B cell (primary cell): ENCODE measurements at regions not wholly inside any gene's neighbourhood (a gene's known extent, or its start where the extent isn't known, plus 50 kb on each side); places are given as distances from the start of the nearest gene placed in this dataset.
"Not testable (repeated sequence)": the region's sequence is repeated elsewhere in the genome, so short reads cannot be mapped to it uniquely, and the experiment has no call there.

ENCODE experiments used
- ATAC-seq: fragments of 200-7000 bp; cut with Tn5 transposase; one replicate; pipeline ENCODE4 v1.10.0; 2021; ENCODE audit warnings: low read depth, mild to moderate bottlenecking, moderate number of reproducible peaks, moderate library complexity
- CTCF ChIA-PET: fragments of 350-600 bp; sonication (Branson Sonifier 250); formaldehyde crosslinking; loops from one replicate; lab custom pipeline; 2021; ENCODE audit warnings: antibody characterized with exemption, inconsistent platforms; lab: Charles Lee
- POLR2A ChIA-PET: fragments of 350-600 bp; sonication (Branson Sonifier 250); formaldehyde crosslinking; loops from one replicate; lab custom pipeline; 2021; ENCODE audit warnings: antibody characterized with exemption; lab: Charles Lee
- DNase-seq: peaks from one replicate; pipeline ENCODE4 v3.0.0; 2013
- H2AFZ ChIP-seq: 2 replicates; pipeline ENCODE4 v1.6.1; 2012; ENCODE audit warnings: mild to moderate bottlenecking, low read depth, low read length; ENCODE audit not compliant: insufficient read depth, poor library complexity, severe bottlenecking
- H3K27ac ChIP-seq, 2 donors: 1 replicate in 1 of 2; 2 replicates in 1 of 2; pipeline ENCODE4 v1.5.1; 2012 to 2013; ENCODE audit warnings: low read length in 2 of 2, mild to moderate bottlenecking in 2 of 2, moderate library complexity in 1 of 2
- H3K27me3 ChIP-seq, 4 experiments: fragments of 200-600 bp in 1 of 4; sonication (generic) in 1 of 4; replicated peaks in 1 of 4; 1 replicate in 2 of 4; 2 replicates in 2 of 4; pipeline versions ENCODE4 v1.6.1 to v1.7.0; 2013 to 2016; ENCODE audit warnings: low read length in 3 of 4, mild to moderate bottlenecking in 2 of 4, mixed read lengths in 1 of 4, moderate library complexity in 1 of 4; ENCODE audit not compliant: insufficient read depth in 4 of 4, control insufficient read depth in 3 of 4; ENCODE audit errors: control extremely low read depth in 1 of 4
- H3K36me3 ChIP-seq, 2 experiments: replicated peaks in 1 of 2; 1 replicate in 1 of 2; 2 replicates in 1 of 2; pipeline versions ENCODE4 v1.6.1 to v1.7.1; 2013; ENCODE audit warnings: low read length in 1 of 2; ENCODE audit not compliant: insufficient read depth in 2 of 2, control insufficient read depth in 1 of 2; ENCODE audit errors: control extremely low read depth in 1 of 2, extremely low read depth in 1 of 2
- H3K4me1 ChIP-seq, 2 donors: fragments of 200-600 bp in 1 of 2; sonication (generic) in 1 of 2; 1 replicate in 1 of 2; 2 replicates in 1 of 2; pipeline versions ENCODE4 v1.5.1 to v1.6.1; 2013 to 2017; ENCODE audit warnings: low read length in 2 of 2; ENCODE audit not compliant: control insufficient read depth in 2 of 2, insufficient read depth in 2 of 2
- H3K4me2 ChIP-seq: replicated peaks from 2 replicates; pipeline ENCODE3; 2012; ENCODE audit warnings: mild to moderate bottlenecking, low read depth, low read length; ENCODE audit not compliant: poor library complexity, severe bottlenecking
- H3K4me3 ChIP-seq, 5 experiments: fragments of 200-600 bp in 1 of 5; sonication (generic) in 1 of 5; 1 replicate in 3 of 5; 2 replicates in 2 of 5; pipeline versions ENCODE4 v1.5.1 to v1.7.0; 2011 to 2016; ENCODE audit warnings: low read length in 4 of 5, mild to moderate bottlenecking in 4 of 5, low read depth in 2 of 5, control low read depth in 1 of 5, moderate library complexity in 1 of 5; ENCODE audit not compliant: insufficient read depth in 1 of 5; ENCODE audit errors: control extremely low read depth in 1 of 5, extremely low read depth in 1 of 5
- H3K79me2 ChIP-seq: fragments of 200-600 bp; sonication (generic); one replicate; pipeline ENCODE4 v1.6.0; 2016; ENCODE audit warnings: low read length; ENCODE audit not compliant: control insufficient read depth, insufficient read depth
- H3K9ac ChIP-seq: fragments of 200-600 bp; sonication (generic); 2 replicates; pipeline ENCODE4 v1.6.1; 2017; ENCODE audit warnings: mild to moderate bottlenecking, low read length, moderate library complexity
- H3K9me3 ChIP-seq, 3 donors: one replicate each; pipeline versions ENCODE4 v1.6.1 to v1.7.1; 2013; ENCODE audit warnings: low read length in 2 of 3; ENCODE audit not compliant: control insufficient read depth in 2 of 3, insufficient read depth in 1 of 3; ENCODE audit errors: control extremely low read depth in 1 of 3
- H4K20me1 ChIP-seq: 2 replicates; pipeline ENCODE4 v1.6.0; 2012; ENCODE audit warnings: mild to moderate bottlenecking, low read length; ENCODE audit not compliant: insufficient read depth, control insufficient read depth, poor library complexity, severe bottlenecking
- H3K27ac Mint-ChIP-seq: one replicate; pipeline ENCODE4 v1.8.0; 2021; ENCODE audit warnings: mixed read lengths
- H3K27me3 Mint-ChIP-seq: one replicate; pipeline ENCODE4 v1.8.0; 2021; ENCODE audit warnings: mixed read lengths
- H3K4me1 Mint-ChIP-seq: one replicate; pipeline ENCODE4 v1.8.0; 2021; ENCODE audit warnings: mixed read lengths
- H3K4me3 Mint-ChIP-seq: one replicate; pipeline ENCODE4 v1.8.0; 2021; ENCODE audit warnings: mixed read lengths
- H3K9me3 Mint-ChIP-seq: one replicate; pipeline ENCODE4 v1.8.0; 2022; ENCODE audit warnings: mixed read lengths; ENCODE audit not compliant: insufficient read depth
- EZH2 ChIP-seq: IDR thresholded peaks from 2 replicates; pipeline ENCODE4 v1.6.1; 2012; ENCODE audit warnings: borderline replicate concordance, low read depth, mild to moderate bottlenecking, moderate library complexity, low read length; ENCODE audit not compliant: insufficient read depth, poor library complexity, severe bottlenecking
- WGBS: methylation state at CpG from one replicate; pipeline ENCODE4 v1.1.5; 2013; ENCODE audit warnings: missing lambda C conversion rate; ENCODE audit not compliant: insufficient coverage; 5-methylcytosine and 5-hydroxymethylcytosine counted together
- intact Hi-C: fragments of 100-400 bp; cut with micrococcal nuclease; formaldehyde crosslinking; loops from one replicate; pipeline ENCODE4 v1.10.0; 2022
- TF ChIP-seq, protein P1 (sequence below): fragments of 200-600 bp; IDR thresholded peaks from one replicate; pipeline ENCODE4 v1.8.0; 2022; ENCODE audit warnings: antibody characterized with exemption, mild to moderate bottlenecking

DNA sequence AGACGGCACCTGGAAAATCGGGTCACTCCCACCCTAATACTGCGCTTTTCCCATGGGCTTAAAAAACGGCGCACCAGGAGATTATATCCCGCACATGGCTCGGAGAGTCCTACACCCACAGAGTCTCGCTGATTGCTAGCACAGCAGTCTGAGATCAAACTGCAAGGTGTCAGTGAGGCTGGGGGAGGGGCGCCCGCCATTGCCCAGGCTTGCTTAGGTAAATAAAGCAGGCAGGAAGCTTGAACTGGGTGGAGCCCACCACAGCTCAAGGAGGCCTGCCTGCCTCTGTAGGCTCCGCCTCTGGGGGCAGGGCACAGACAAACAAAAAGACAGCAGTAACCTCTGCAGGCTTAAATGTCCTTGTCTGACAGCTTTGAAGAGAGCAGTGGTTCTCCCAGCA is 102.6 kb downstream of the FHIP1A start:
- H3K27ac Mint-ChIP-seq, H3K27me3 ChIP-seq, H4K20me1 ChIP-seq, H3K27ac ChIP-seq, POLR2A ChIA-PET, H3K4me1 ChIP-seq, H3K9ac ChIP-seq, CTCF ChIA-PET, H3K27me3 Mint-ChIP-seq, H3K36me3 ChIP-seq, H3K79me2 ChIP-seq, intact Hi-C loops, H3K4me3 Mint-ChIP-seq, H3K4me3 ChIP-seq, H3K9me3 Mint-ChIP-seq, H3K9me3 ChIP-seq, H2AFZ ChIP-seq, ATAC-seq, DNase-seq, H3K4me2 ChIP-seq, H3K4me1 Mint-ChIP-seq: not testable (repeated sequence)
- WGBS, result 100% methylated on average over 2 of the region's 11 CpGs

- Histone ChIP-seq H2AFZ (no peak overlapping the region), H4K20me1 (no peaks in the 10 kb centered on the region), H3K79me2 (no peaks in the 10 kb centered on the region), H3K9ac (no peak overlapping the region), H3K27ac (no peak overlapping the region), H3K9me3 (no peaks in the 10 kb centered on the region), H3K27me3 (no peaks in the 10 kb centered on the region), H3K4me1 (no peaks in the 10 kb centered on the region), H3K36me3 (no peaks in the 10 kb centered on the region), H3K4me3 (no peak overlapping the region), H3K4me2 (no peak overlapping the region)
- intact Hi-C loops, result no loop called here
- DNase-seq (no peak), ATAC-seq (no peak)
- H3K27ac Mint-ChIP-seq, result no peak overlapping the region
- H3K9me3 Mint-ChIP-seq, result no peaks in the 10 kb centered on the region
- ChIA-PET CTCF (no interaction called here), POLR2A (no interaction called here)
- peaks cover 4% of the 10 kb centered on the region for H3K27me3 Mint-ChIP-seq
- H3K4me3 Mint-ChIP-seq, result no peak overlapping the region
- no peaks in the 10 kb centered on the region for H3K4me1 Mint-ChIP-seq
- TF ChIP-seq, protein P1, sequence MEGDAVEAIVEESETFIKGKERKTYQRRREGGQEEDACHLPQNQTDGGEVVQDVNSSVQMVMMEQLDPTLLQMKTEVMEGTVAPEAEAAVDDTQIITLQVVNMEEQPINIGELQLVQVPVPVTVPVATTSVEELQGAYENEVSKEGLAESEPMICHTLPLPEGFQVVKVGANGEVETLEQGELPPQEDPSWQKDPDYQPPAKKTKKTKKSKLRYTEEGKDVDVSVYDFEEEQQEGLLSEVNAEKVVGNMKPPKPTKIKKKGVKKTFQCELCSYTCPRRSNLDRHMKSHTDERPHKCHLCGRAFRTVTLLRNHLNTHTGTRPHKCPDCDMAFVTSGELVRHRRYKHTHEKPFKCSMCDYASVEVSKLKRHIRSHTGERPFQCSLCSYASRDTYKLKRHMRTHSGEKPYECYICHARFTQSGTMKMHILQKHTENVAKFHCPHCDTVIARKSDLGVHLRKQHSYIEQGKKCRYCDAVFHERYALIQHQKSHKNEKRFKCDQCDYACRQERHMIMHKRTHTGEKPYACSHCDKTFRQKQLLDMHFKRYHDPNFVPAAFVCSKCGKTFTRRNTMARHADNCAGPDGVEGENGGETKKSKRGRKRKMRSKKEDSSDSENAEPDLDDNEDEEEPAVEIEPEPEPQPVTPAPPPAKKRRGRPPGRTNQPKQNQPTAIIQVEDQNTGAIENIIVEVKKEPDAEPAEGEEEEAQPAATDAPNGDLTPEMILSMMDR, result no peak
- no peak for TF ChIP-seq EZH2
Measured at GRCh38 chr4:151517896-151518295, 108.9 kb downstream of the FHIP1A start.
